GM23248 (cell line): ENCODE measurements at regions not wholly inside any gene's neighbourhood (a gene's known extent, or its start where the extent isn't known, plus 50 kb on each side); places are given as distances from the start of the nearest gene placed in this dataset.

Experiments
- EZH2 ChIP-seq: fragments of 200-600 bp; sonication (generic); IDR thresholded peaks from 2 replicates; pipeline ENCODE4 v1.6.1; 2018; ENCODE audit warnings: antibody characterized with exemption, mild to moderate bottlenecking; ENCODE audit not compliant: insufficient read depth, poor library complexity, severe bottlenecking
- EZH2phosphoT487 ChIP-seq: fragments of 200-600 bp; sonication (generic); IDR thresholded peaks from 2 replicates; pipeline ENCODE4 v1.6.1; 2018; ENCODE audit warnings: antibody characterized with exemption, moderate library complexity, mild to moderate bottlenecking, low read depth; ENCODE audit not compliant: insufficient read depth

DNA sequence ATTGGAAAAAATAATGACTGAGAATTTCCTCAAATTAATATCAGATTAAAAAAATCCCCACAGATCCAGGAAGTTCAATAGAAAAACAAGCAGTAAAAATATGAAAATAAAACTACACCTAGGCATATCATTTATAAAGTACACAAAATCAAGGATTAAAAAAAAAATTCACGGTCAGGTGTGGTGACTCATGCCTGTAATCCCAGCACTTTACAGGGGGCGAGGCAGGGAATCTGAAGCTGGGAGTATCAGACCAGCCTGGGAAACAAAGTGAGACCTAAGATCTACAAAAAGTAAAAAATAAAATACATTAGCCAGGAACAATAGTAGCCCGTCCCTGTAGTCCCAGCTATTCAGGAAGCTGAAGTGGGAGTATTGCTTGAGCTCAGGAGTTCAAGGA lies 778.3 kb upstream of the ALCAM start:
- TF ChIP-seq EZH2 = no peak
- TF ChIP-seq EZH2phosphoT487 = no peak
